Suppressor macrophage treated with lipopolysaccharide for 1 hour (primary cell): ENCODE measurements at regions not wholly inside any gene's neighbourhood (a gene's known extent, or its start where the extent isn't known, plus 50 kb on each side); places are given as distances from the start of the nearest gene placed in this dataset.

Experiments
- DNase-seq, 3 donors: peaks; one replicate each; pipeline ENCODE4 v3.0.0-alpha.2; 2020 to 2022

DNA sequence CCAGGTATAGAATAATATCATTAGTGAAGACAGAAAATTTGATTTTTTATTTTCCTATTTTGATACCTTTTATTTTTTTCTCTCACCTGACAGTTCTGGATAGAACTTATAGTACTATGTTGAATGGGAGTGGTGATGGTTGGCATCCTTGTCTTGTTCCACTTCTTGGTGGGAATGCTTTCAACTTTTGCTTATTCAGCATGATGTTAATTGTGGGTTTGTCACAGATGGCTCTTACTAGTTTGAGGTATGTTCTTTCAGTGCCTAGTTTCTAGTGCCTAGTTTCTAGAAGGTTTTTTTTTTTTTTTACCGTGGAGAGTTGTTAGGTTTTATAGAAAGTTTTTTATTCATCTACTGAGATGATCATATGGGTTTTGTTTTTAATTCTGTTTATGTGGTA, 516.3 kb upstream of the NOVA1 start:
- no peak for DNase-seq

DNA sequence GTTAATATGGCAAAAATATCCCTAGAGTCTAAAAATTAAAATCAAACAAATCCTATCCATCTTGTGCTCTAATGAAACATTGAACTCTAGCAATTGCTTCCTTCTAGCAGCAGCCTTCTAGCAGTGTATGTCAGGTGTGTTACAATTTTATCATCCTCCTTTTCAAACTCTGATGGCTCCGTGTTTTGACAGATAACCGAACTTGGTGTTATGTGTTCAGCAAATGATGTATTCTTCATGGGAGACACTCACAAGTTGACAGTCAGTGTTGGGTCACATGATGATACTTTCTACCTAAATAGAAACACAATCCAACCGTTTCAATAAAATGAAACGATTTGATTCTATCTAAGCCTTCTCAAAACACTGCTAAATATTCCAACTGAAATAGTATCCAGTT, 525.3 kb upstream of the NOVA1 start:
- DNase-seq = no peak

DNA sequence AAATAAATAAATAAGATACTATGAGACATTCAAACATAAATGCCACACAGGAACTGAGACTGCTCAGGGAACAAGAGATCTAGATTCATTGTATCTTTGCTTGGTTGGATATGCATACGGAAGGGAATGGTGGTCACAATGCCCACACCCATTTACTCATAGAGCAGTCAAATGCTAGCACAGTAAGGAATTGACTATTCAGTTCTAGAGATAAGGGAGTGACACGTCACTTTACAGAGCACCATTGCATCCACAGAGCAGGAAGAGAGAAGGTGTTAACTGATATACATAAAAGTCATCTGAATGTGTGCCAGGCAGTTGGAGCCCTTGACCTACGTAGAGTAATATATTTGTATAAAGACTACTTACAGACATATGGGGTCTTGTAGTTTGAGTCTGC, 530.0 kb upstream of the NOVA1 start:
- DNase-seq = no peak

DNA sequence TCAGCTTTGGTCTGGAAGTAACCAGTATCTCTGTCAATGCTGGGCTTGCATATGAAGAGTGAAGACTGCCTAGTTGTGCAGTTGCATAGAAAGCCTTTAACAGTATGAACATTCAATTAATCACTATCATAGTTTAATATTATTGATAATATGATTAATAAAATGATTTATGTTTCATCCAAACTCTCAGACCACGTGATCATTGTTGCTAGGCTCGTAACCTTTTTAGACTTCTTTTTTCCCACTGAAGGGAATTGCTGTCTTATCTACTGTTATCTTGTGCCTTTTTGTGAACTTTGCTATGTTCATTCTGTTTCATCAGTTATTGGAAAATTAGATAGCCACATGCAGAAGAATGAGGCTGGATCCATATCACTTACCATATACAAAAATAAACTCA, 536.4 kb upstream of the NOVA1 start:
- no peak for DNase-seq

DNA sequence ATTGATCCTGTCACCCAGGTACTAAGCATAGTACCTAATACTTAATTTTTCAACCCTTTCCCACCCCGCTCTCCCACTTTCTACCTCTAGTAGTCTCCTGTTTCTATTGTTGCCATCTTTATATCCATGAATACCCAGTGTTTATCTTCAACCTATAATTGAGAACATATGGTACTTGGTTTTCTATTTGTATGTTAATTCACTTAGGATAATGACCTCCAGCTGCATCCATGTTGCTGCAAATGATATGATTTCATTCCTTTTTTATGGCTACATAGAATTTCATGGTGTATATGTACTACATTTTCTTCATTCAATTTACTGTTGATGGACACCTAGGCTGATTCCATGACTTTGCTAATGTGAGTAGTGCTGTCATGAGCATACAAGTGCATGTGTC, 547.3 kb upstream of the NOVA1 start:
- no peak for DNase-seq

DNA sequence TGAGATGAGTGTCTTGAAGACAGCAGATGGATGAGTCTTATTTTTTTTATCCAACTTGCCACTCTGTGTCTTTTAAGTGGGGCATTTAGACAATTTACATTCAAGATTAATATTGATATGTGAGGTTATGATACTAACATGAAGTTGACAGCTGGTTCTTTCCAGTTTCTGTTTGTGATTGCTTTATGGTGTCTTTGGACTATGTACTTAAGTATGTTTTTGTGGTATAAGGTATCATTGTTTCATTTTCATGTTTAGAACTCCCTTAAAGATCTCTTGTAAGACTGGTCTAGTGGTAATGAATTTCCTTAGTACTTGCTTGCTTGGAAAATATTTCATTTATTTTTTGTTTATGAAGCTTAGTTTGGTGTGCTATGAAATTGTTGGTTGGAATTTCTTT, 550.3 kb upstream of the NOVA1 start:
- DNase-seq = no peak

DNA sequence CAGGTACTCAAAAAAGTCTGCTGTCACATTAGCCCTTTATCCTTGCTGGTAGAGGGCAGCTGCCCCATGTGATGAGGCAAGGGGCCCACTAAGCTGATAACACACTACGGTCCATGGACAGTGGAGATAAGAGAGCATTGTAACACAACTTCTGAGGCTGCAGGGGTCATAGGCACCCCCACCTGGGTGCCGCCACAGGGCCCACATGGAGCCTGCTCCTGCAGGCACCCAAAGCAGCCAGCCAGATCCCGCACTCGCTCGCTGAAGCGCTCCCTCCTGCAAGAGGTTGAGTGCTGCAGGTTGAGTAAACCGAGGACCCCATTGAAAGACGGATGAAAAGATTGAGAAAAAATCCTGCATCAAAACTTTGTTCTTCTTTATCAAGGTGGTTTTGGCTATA, 566.3 kb upstream of the NOVA1 start:
- no peak for DNase-seq

DNA sequence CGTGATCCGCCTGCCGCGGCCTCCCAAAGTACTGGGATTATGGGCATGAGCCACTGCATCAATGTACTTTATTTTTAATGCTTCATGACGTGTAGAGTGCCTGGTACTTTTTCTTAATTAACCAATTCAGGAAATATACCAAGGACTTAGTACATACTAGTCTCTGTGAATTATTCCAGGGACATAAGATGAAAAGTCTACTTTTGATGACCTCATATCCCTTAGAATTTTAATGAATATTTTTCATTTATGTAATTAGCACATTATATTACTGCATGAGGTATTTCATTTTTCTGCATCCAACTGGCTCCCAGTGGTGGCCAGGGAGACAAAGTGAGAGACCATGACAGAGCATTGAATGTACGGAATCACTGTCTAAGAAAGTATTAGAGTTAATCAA, 577.7 kb upstream of the NOVA1 start:
- DNase-seq = no peak

DNA sequence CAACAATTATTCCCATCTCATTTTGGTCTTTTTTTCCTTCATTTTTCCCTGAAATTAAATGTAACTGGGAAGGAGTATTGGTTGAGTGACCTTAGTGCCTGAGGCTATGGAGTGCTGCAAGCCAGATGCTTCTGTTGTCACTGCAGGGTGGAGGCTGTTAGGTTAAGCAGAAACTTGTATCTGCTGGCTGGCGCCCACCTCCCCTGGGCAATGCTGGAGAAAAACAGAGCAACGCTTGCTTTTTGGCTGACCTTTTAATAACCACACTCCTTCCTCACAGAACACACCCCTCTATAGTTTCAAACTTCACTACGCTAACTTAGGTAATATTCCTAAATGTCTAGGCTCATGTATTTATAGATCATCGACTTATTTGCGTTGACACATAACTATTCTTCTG, 583.5 kb upstream of the NOVA1 start:
- no peak for DNase-seq

DNA sequence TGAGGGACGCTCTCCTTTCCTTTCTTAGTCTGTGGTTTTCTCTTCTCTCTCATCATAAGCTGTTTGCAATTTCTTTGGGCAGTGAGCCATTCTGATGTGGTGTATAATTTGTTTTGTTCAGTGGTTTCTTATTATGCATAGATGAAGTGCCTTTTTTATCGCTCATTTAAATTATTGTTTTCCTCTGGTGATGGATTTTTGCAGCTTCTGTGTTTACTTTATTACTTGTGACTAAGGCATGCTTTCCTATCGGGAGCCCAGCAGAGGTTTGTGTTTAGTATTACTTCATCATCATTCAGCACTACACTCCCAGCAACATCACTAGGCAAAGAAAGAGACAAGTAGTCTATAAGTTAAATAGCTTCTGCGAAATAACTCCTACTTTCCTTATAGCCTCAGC, 586.6 kb upstream of the NOVA1 start:
- DNase-seq = no peak

DNA sequence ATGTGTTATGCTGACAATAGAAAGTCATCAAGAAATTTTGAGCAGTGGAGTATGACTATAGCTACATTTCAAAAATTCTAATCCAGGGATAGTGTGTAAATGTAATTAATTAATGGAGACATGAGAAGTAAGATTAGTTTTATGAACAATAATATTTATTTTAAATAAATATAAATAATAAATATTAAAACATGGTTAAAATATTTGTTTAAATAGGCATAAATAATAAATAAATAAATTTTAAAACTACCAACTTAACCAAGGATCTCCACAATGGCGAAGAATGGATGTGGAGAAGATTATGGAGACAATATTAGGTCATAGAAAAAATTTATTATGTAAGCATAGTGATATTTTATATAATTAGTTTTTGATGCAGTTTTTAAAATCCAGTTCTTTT, 588.2 kb upstream of the NOVA1 start:
- DNase-seq = no peak

DNA sequence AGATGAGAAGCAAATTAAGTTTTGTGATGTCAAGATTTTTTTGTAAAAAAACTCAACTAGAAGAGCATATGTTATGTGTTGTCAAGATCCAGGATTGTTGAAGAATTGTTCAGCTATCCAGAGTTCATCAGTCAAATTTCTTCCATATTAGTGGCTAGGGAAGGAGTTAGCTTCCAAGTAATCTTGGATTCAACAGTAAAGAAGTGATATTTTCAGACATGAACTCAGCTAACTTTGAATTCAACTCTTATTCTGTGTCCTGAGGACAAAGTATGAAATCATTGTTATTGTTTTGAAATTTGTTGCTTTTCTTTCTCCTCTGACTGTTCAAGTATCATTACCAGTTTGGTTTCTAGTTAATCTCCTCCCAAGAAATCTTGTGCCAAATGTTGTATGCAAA, 589.3 kb upstream of the NOVA1 start:
- no peak for DNase-seq

DNA sequence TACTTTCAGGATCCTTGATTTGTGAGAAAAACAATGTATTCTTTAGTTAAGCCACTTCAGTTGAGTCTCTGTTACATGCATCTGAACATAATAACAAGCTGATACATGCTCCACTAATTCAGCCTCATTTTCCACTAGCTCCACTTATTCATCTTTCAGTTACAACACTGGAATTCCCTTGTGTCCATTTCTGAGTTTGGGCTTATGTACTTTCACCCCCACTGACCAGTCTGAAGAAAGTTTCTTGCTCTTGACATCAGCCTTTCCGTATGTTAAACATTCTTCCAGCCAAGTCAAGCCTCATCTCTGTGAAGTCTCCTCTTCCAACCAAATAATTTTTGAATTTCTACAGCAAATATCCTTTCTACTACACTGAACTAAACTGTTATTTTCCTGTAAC, 592.5 kb upstream of the NOVA1 start:
- no peak for DNase-seq

DNA sequence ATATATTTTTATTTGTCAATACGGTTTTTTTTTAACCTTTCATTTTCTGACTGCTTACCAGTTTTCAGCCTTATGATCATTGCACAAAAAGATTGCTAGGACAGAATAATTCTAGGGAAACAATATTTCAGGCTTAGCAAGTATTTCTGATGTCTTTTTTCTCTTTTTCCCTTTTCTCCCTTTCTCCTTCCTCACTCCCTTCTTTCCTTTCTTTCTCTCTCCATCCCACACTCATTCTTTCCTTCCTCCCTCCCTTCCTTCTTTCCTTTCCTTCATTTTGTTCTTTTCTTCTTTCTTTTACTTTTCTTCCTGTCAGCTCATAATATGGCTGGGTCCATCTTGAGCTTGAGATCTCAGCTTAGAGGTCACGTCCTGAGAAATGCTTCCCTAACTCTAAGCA, 601.4 kb upstream of the NOVA1 start:
- DNase-seq = no peak

DNA sequence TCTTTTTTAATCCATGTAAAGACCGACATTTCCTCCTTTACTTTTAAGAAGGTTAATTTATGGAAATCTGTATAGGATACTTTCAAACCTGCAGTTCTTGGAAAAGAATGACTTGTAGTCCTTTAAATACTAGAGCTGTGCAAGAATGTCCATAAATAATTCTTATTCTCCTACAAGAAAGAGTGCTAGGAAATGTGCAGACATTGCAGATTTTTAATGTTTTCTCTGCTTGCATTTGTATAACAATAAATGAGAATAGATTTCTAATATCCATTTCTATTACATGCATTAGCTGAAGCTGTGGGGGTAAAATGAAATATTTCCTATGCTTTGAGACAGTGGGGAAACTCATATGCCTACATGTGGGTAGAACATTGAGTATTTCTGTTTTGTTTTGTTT, 607.2 kb upstream of the NOVA1 start:
- no peak for DNase-seq

DNA sequence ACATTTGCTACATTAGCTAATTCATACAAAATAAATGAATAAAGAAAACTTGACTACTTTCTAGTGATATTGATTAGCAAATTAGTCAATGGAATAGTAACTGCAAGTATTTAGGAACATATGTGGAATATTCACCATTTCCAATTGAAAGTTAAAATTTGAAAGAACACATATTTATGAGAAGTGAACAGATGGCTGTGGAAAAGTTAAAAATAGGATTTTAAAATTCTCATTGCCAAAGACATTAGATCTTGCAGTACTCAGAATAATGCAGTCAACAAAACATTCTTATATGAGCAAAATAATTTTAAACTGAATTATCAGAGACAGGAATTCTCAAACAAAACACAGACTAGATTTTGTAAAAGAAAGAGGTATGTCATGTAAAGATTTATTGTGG, 613.9 kb upstream of the NOVA1 start:
- no peak for DNase-seq

DNA sequence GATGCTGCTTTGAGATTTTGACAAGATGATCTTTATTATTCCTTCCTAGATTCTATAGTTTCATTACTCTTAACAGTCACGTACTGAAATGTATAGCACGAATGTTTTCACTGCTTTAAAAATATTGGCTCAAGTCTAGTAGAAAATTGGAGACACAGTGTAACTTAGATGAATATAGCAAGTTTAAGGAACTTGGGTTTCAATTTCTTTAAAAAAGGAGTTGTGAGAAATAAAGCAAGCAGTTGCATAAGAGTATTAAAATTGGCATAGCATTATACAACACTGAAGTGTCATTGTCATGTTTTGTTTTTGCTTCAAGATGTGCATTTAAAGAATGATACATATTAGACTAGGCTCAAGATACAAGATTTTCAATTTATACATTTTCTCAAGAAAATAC, 624.8 kb upstream of the NOVA1 start:
- no peak for DNase-seq

DNA sequence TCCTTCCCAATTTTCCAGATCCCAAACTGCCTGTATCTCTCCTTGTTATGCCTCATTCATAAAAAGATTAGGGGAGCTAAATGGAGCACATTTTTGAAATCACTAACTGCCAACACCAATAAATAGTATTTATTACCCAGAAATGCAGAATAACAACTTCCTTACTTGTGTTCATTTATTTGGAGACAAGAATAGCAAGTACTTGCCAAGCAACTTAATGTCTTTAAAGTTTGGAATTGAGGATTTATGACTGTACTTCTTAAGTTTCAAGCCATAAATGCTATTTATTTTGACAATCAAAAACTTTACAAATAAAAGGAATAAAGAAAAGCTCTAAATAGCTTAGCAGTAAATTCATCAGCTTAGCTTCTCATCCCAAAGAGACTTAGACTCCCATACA, 626.1 kb upstream of the NOVA1 start:
- DNase-seq = no peak

DNA sequence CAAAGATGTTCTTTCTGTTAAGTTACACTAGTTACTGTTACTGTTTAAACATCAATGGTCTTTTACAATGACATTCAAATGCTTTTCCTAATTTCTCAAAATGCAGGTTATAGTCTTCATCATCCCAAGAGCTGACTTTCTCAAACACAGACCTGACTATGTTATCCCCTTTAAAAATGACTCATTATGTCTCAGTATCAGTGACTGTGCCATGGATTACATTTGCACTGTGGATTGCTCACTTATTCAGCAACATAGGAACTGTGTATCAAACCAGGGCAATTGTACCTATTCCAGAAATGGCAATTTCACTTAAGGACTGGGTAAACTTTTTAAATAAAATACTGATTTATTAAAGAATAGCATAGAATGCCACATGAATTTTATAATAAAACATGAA, 630.2 kb upstream of the NOVA1 start:
- no peak for DNase-seq

DNA sequence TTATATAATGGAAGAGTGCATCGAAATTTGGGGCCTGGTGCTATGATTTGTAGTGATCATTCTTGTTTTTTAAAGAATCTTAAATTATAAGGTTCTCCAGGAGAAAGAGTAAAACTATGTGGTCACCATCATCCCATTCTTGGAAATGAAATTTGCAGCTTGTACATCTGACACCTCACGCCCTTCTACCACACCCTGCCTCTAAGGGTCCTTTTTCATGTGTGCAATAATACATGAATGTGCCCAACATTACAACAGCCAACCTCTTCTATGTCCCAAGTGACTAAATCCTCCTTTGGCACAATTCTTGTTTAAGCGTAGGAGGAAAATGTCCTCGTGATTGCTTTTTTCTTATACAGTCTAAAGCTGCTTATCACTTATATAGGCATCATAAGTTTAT, 636.5 kb upstream of the NOVA1 start:
- DNase-seq = no peak

DNA sequence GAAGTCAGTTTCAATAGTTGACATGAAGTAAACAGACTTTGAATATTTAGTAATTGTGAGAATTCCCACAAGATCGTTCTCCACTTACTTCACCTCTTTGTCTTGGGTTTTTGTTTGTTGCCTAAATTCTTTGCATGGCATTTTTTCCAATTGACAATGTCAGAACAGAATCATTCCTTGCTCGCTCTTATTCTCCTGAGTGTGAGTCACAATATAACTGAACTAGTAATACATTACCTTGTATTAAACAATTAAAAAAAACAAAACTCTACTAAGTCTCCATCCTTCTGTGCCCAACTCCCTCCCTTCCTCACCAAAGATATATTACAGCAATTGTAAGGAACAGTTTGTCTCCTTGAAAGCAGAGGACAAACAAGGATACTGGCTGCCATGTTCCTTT, 638.8 kb upstream of the NOVA1 start:
- DNase-seq = no peak

DNA sequence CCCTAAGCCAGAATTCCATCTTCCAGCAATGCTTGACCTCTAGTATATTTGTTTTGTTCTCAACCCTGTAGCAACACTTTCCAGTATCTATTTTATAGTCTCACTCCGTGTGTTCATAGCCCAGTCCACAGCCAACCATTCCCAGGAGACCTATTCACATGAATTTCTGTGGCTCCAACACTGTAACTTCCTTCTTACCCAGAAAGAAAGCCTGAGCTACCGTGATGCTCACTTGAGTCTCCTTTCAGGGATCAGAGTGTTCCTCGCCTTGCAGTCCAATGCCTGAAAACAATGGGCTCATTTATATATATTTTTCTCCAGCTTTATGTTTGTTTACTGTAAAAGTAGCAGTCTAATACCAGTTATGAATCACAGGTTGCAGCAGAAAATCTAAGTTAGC, 645.0 kb upstream of the NOVA1 start:
- DNase-seq = no peak

DNA sequence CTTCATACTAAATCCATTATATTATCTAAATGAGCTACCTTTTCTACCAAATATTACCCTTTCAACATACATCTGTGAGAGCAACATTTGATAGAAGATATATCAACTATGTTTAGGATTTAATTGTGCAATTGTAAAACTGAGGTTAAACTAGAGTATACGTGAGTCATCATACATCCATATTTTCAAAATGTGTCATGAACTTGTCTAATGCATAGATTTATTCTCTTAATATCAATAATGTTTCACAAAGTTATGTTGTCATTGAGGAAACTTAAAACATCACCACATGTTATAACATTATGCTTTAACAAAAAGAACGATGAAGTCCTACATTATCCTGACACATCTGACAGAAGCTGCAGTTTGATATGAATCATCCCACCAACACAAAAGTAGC, 645.5 kb upstream of the NOVA1 start:
- no peak for DNase-seq

DNA sequence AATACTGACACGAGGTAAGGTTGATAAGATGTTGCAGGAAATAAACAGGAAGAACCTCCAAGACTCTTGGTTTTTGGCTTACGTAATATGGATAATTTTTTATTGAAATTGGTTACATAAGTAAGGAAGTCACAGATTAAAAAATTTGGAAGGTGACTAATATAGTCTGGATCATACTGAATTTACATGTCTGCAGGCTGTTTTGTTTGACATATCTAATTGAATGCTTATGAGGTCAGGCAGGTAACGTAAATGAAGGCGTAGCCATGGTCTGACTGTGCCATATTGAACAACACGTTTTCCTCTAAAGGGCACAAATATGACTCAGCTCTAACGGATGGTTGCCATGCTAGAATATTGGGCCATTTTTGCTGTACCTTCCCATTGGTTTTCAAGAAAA, 648.1 kb upstream of the NOVA1 start:
- DNase-seq = no peak

DNA sequence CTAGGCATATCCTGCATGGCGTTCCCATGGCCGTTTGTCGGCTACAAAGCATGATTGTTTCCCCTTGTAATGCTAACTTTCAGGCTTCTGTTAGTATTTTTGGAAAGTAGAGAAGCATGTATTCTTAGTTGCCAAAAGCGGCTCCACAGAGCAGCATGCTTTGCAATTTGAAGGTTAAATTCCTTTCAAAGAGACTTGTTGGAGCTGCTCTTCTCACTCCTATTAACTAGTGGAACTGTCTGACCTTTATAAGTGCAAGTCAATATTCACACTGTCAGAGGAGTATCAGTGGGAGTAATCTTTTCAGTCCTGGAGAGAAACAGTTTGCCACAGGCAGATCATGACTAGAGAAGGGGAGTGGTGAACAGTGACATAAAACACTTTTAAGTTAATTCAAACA, 656.1 kb upstream of the NOVA1 start:
- no peak for DNase-seq

DNA sequence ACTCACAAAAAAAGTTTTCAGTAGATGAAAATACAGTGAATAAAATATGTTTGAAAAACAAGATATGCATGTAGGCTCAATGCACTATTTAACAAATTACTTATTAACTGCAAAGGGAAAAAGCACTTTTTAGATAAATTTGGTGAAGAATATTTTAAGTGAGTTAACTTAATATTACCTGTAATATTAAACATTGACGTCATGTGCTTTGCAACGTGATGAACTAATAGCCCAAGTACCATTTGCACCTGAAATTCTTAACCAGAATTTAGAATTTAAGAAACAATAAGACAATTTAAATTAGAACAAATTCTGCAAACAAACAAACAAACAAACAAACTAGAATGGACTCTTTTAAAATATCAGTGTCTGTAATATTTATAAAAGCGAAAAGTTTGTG, 659.0 kb upstream of the NOVA1 start:
- DNase-seq = no peak

DNA sequence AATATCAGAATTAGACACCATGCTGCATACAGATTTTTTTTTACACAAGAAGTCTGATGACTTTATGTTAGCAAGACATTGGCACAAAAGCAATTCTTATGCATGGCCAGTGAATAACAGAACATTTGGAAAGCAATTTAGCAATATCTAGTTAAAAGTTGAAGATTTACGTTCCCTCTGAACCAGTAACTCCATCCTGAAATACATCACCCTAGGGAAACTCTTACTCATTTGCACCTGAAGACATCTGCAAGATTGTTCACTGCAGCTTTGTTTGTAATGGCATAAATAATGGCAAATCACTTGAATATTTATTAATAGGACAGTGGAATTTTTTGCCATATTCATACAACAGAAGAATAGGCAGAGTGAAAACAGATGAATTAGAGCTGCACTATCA, 670.0 kb upstream of the NOVA1 start:
- no peak for DNase-seq
